GM21360 (cell line): ENCODE measurements at regions not wholly inside any gene's neighbourhood (a gene's known extent, or its start where the extent isn't known, plus 50 kb on each side); places are given as distances from the start of the nearest gene placed in this dataset.
"Not testable (repeated sequence)": the region's sequence is repeated elsewhere in the genome, so short reads cannot be mapped to it uniquely, and the experiment has no call there.

Experiments used
- ATAC-seq: cut with Tn5 transposase; IDR thresholded peaks from one replicate; pipeline ENCODE4 v1.9.1; 2021; ENCODE audit warnings: mild to moderate bottlenecking, moderate library complexity; ENCODE audit not compliant: unreplicated experiment

- no peak for ATAC-seq
These were observed 1025.3 kb upstream of the EPHA6 start for GRCh38 chr3:95789111-95789510.

- no peak for ATAC-seq
These were observed 1017.3 kb upstream of the EPHA6 start for GRCh38 chr3:95797081-95797480.

- no peak for ATAC-seq
These were observed 1015.8 kb upstream of the EPHA6 start for GRCh38 chr3:95798628-95799027.

GRCh38 chr3:95810462-95810861, 1003.9 kb upstream of the EPHA6 start:
- no peak for ATAC-seq

- no peak for ATAC-seq
These were observed 1001.1 kb upstream of the EPHA6 start for GRCh38 chr3:95813244-95813643.

GRCh38 chr3:95815828-95816227, 998.6 kb upstream of the EPHA6 start:
- ATAC-seq: no peak

- no peak for ATAC-seq
These were observed 988.0 kb upstream of the EPHA6 start for GRCh38 chr3:95826419-95826818.

GRCh38 chr3:95832146-95832545, 982.2 kb upstream of the EPHA6 start:
- ATAC-seq: no peak

GRCh38 chr3:95860628-95861027, 953.8 kb upstream of the EPHA6 start:
- ATAC-seq: not testable (repeated sequence)

- no peak for ATAC-seq
These were observed 930.6 kb upstream of the EPHA6 start for GRCh38 chr3:95883801-95884200.

GRCh38 chr3:95886616-95887015, 927.8 kb upstream of the EPHA6 start:
- no peak for ATAC-seq

- no peak for ATAC-seq
These were observed 927.3 kb upstream of the EPHA6 start for GRCh38 chr3:95887114-95887513.

- no peak for ATAC-seq
These were observed 919.6 kb upstream of the EPHA6 start for GRCh38 chr3:95894820-95895219.

- no peak for ATAC-seq
These were observed 914.9 kb upstream of the EPHA6 start for GRCh38 chr3:95899494-95899893.

- no peak for ATAC-seq
These were observed 914.5 kb upstream of the EPHA6 start for GRCh38 chr3:95899911-95900310.

GRCh38 chr3:95901948-95902347, 912.4 kb upstream of the EPHA6 start:
- no peak for ATAC-seq

- ATAC-seq: no peak
These were observed 909.2 kb upstream of the EPHA6 start for GRCh38 chr3:95905182-95905581.

GRCh38 chr3:95911767-95912166, 902.6 kb upstream of the EPHA6 start:
- no peak for ATAC-seq

GRCh38 chr3:95923496-95924210, 890.7 kb upstream of the EPHA6 start:
- no peak for ATAC-seq

- no peak for ATAC-seq
These were observed 887.4 kb upstream of the EPHA6 start for GRCh38 chr3:95926904-95927501.

GRCh38 chr3:95934181-95934580, 880.2 kb upstream of the EPHA6 start:
- ATAC-seq: no peak

- no peak for ATAC-seq
These were observed 875.1 kb upstream of the EPHA6 start for GRCh38 chr3:95939235-95939809.
